ENCODE measurements at regions not wholly inside any gene's neighbourhood (a gene's known extent, or its start where the extent isn't known, plus 50 kb on each side); places are given as distances from the start of the nearest gene placed in this dataset.

GRCh38 chr10:118409295-118409694 lies 67.2 kb upstream of the FAM204A start:
- TF ChIP-seq CTCF (conservative IDR thresholded peaks at IDR 0.05), result no peak
- H3K27ac ChIP-seq, result no peak overlapping the region

GRCh38 chr10:118408181-118408580 lies 66.1 kb upstream of the FAM204A start:
- no peak for TF ChIP-seq CTCF (conservative IDR thresholded peaks at IDR 0.05)
- H3K27ac ChIP-seq, result no peak overlapping the region

- no peak for TF ChIP-seq CTCF (conservative IDR thresholded peaks at IDR 0.05)
- no peak overlapping the region for H3K27ac ChIP-seq
These were observed 65.7 kb upstream of the FAM204A start for GRCh38 chr10:118407777-118408176.

- no peak for TF ChIP-seq CTCF (conservative IDR thresholded peaks at IDR 0.05)
- H3K27ac ChIP-seq, result no peak overlapping the region
These were observed 64.9 kb upstream of the FAM204A start for GRCh38 chr10:118407026-118407425.

GRCh38 chr10:118405928-118406327 lies 63.8 kb upstream of the FAM204A start:
- no peak for TF ChIP-seq CTCF (conservative IDR thresholded peaks at IDR 0.05)
- no peak overlapping the region for H3K27ac ChIP-seq

- TF ChIP-seq CTCF (conservative IDR thresholded peaks at IDR 0.05), result no peak
- no peak overlapping the region for H3K27ac ChIP-seq
These were observed 61.8 kb upstream of the FAM204A start for GRCh38 chr10:118403967-118404366.

GRCh38 chr10:118401708-118402193 lies 59.6 kb upstream of the FAM204A start:
- H3K27ac ChIP-seq, result no peak overlapping the region
- TF ChIP-seq CTCF (conservative IDR thresholded peaks at IDR 0.05), result no peak

- no peak for TF ChIP-seq CTCF (conservative IDR thresholded peaks at IDR 0.05)
- no peak overlapping the region for H3K27ac ChIP-seq
These were observed 55.3 kb upstream of the FAM204A start for GRCh38 chr10:118397391-118397790.

All from VCaP (cell line).